ENCODE measurements at regions not wholly inside any gene's neighbourhood (a gene's known extent, or its start where the extent isn't known, plus 50 kb on each side); places are given as distances from the start of the nearest gene placed in this dataset.

- no peak for TF ChIP-seq EZH2 (IDR thresholded peaks at IDR 0.05; ENCODE audit: insufficient read depth, low read length)
- no peak for TF ChIP-seq CTCF (IDR thresholded peaks at IDR 0.05; ENCODE audit: insufficient read depth, low read depth, low read length)
Observed at GRCh38 chr6:74768120-74768519, 437.7 kb downstream of the COL12A1 start.

All from astrocyte (in vitro differentiated cells and primary cell).